Activated T-cell treated with anti-CD3 and anti-CD28 coated beads for 4 hours (primary cell): ENCODE measurements at regions not wholly inside any gene's neighbourhood (a gene's known extent, or its start where the extent isn't known, plus 50 kb on each side); places are given as distances from the start of the nearest gene placed in this dataset.

Experiments used
- DNase-seq: peaks from one replicate; pipeline ENCODE4 v3.0.0-alpha.2; 2020

DNA sequence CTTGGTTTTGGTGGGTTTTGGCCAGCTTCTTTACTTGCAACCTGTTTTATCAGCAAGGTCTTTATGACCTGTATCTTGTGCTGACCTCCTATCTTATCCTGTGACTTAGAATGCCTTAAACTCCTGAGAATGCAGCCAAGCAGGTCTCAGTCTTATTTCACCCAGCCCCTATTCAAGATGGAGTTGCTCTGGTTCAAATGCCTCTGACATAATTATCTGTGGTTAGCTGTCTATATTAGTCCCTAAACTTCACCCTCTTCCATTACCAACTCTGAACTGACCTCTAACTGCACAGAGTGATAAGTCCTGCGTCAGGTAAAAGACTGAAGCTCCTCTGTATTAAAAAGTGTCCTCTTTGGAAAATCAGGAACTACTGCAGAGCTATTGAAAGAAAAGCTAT, 61.9 kb upstream of the CD96 start:
- DNase-seq = no peak

DNA sequence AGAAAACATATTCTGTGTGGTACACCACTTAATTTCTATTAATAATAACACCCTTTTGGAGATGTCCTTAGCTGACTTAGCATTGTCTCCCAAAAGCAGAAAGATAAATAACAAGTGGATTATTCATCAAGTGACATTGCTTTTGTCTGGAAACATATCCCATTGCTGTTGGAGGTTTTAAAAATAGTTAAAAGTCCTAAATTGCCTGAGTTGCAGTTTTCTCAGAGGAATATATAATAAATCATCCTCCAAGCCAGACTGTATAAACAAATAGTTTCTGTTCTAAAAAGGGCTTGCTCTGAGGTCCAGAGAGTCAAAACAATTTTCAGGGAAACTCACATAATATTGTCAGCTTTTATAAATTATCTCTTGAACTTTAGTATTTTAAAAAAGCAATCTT, 60.4 kb upstream of the CD96 start:
- no peak for DNase-seq

DNA sequence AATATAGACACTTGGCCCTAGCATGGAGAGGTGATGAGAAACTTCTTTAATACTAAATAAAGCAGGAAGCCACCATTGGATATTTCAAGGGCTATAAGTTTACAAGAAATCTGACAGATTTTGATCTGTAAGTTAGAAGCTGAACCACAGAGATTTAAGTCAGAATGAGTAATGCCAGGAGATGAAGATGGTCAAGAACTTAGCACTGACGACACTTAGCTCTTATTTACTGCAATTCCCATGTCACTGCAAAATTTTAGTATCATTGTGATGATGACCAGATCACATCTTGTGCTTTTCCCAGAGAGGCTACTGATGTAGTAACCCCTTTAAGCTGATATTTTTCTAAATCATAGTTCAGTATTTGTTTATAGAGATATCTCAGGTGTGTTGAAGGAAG, 59.4 kb upstream of the CD96 start:
- DNase-seq = no peak

DNA sequence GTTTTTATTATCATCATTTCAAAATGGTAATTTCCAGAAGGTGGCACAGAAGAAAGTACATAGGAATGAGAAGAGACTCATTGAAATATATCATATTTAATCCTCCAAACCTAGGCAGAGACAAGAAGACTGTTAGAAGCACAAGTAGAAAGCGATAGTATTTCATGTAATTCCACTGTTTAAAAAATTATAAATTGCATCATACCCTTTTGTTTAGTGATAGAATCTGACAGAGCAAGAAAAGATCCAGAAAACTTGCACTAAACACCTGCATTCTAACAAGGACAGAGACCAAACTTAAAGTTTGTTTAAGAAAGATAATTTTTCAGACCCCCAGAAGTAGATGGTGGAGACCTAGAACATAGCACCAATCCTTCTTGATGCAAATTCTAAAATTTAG, 56.9 kb upstream of the CD96 start:
- no peak for DNase-seq
